ENCODE measurements at regions not wholly inside any gene's neighbourhood (a gene's known extent, or its start where the extent isn't known, plus 50 kb on each side); places are given as distances from the start of the nearest gene placed in this dataset.

DNA sequence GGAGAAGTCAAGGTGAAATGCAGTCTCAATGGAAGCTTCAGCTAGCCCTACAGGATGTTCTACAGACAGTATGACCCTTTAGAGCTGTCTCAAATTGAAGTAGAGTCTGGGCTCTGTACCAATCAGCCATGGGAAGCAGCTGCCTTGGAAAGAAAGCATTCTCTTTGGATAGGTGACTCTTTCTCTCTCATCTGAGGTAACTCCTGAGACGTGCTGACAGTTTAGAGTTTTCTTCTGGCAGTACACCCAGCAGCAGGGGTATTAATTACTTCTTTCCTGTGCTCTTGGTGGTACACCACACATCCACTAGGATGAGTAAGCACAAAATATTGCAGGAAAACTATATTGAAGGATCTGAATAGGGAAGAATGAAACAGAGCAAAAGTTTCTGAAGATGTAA is 329.6 kb upstream of the RGMB start:
- TF ChIP-seq, protein P1, sequence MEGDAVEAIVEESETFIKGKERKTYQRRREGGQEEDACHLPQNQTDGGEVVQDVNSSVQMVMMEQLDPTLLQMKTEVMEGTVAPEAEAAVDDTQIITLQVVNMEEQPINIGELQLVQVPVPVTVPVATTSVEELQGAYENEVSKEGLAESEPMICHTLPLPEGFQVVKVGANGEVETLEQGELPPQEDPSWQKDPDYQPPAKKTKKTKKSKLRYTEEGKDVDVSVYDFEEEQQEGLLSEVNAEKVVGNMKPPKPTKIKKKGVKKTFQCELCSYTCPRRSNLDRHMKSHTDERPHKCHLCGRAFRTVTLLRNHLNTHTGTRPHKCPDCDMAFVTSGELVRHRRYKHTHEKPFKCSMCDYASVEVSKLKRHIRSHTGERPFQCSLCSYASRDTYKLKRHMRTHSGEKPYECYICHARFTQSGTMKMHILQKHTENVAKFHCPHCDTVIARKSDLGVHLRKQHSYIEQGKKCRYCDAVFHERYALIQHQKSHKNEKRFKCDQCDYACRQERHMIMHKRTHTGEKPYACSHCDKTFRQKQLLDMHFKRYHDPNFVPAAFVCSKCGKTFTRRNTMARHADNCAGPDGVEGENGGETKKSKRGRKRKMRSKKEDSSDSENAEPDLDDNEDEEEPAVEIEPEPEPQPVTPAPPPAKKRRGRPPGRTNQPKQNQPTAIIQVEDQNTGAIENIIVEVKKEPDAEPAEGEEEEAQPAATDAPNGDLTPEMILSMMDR (IDR thresholded peaks at IDR 0.05) = no peak
- no peak for TF ChIP-seq POLR2AphosphoS5 (IDR thresholded peaks at IDR 0.05; ENCODE audit: low read depth, low read length)
